WTC11 (cell line): ENCODE measurements at regions not wholly inside any gene's neighbourhood (a gene's known extent, or its start where the extent isn't known, plus 50 kb on each side); places are given as distances from the start of the nearest gene placed in this dataset.

Experiments used
- ATAC-seq: fragments of 200-7000 bp; cut with Tn5 transposase; 2 replicates; pipeline ENCODE4 v1.10.0; 2021; ENCODE audit warnings: mild to moderate bottlenecking, moderate library complexity
- CTCF ChIA-PET: fragments of 300-600 bp; sonication (Branson Sonifier 250); formaldehyde crosslinking; loops from one replicate; lab custom pipeline; 2021; ENCODE audit warnings: antibody characterized with exemption; lab: Charles Lee
- POLR2A ChIA-PET: fragments of 350-600 bp; sonication (Branson Sonifier 250); formaldehyde crosslinking; loops from one replicate; lab custom pipeline; 2021; ENCODE audit warnings: antibody characterized with exemption; lab: Charles Lee
- DNase-seq: peaks from one replicate; pipeline ENCODE4 v3.0.0; 2021; ENCODE audit warnings: low spot score
- H3K27ac Mint-ChIP-seq: 2 replicates; pipeline ENCODE4 v1.8.0; 2021; ENCODE audit warnings: mixed read lengths
- H3K27me3 Mint-ChIP-seq: 2 replicates; pipeline ENCODE4 v1.8.0; 2021; ENCODE audit warnings: low read depth, mild to moderate bottlenecking, moderate library complexity, mixed read lengths
- H3K36me3 Mint-ChIP-seq: 2 replicates; pipeline ENCODE4 v1.8.0; 2021; ENCODE audit warnings: mixed read lengths
- H3K4me1 Mint-ChIP-seq: 2 replicates; pipeline ENCODE4 v1.8.0; 2022; ENCODE audit warnings: mixed read lengths
- H3K4me3 Mint-ChIP-seq: 2 replicates; pipeline ENCODE4 v1.8.0; 2021; ENCODE audit warnings: mild to moderate bottlenecking, moderate library complexity, mixed read lengths
- H3K9me3 Mint-ChIP-seq: 2 replicates; pipeline ENCODE4 v1.8.0; 2021; ENCODE audit warnings: mixed read lengths
- AFF4 ChIP-seq: sonication (generic); formaldehyde crosslinking; IDR thresholded peaks from 2 replicates; pipeline ENCODE4 v1.8.1; 2023; ENCODE audit warnings: mild to moderate bottlenecking, missing genetic modification reagents, borderline replicate concordance
- ATF1 ChIP-seq: sonication (generic); formaldehyde crosslinking; IDR thresholded peaks from 2 replicates; pipeline ENCODE4 v1.8.1; 2023; ENCODE audit warnings: mild to moderate bottlenecking, moderate library complexity, missing genetic modification reagents
- ATF6 ChIP-seq: sonication (generic); formaldehyde crosslinking; IDR thresholded peaks from 2 replicates; pipeline ENCODE4 v1.8.1; 2023; ENCODE audit warnings: mild to moderate bottlenecking, missing genetic modification reagents
- CREM ChIP-seq: sonication (generic); formaldehyde crosslinking; IDR thresholded peaks from 2 replicates; pipeline ENCODE4 v1.8.1; 2022; ENCODE audit warnings: mild to moderate bottlenecking, missing genetic modification reagents, moderate library complexity
- CTCF ChIP-seq: fragments of 200-600 bp; IDR thresholded peaks from 2 replicates; pipeline ENCODE4 v1.8.0; 2022; ENCODE audit warnings: antibody characterized with exemption
- E2F5 ChIP-seq: sonication (generic); formaldehyde crosslinking; IDR thresholded peaks from 2 replicates; pipeline ENCODE4 v1.8.1; 2022; ENCODE audit warnings: mild to moderate bottlenecking, moderate library complexity, missing genetic modification reagents
- EMX1 ChIP-seq: fragments of 250-450 bp; sonication (Bioruptor Pico); IDR thresholded peaks from 2 replicates; pipeline ENCODE4 v1.8.0; 2021; ENCODE audit warnings: mild to moderate bottlenecking
- FOXK1 ChIP-seq: sonication (generic); formaldehyde crosslinking; IDR thresholded peaks from 2 replicates; pipeline ENCODE4 v1.8.0; 2022; ENCODE audit warnings: mild to moderate bottlenecking, moderate library complexity, missing genetic modification reagents
- FOXP1 ChIP-seq: sonication (generic); formaldehyde crosslinking; IDR thresholded peaks from 2 replicates; pipeline ENCODE4 v1.8.0; 2022; ENCODE audit warnings: missing genetic modification reagents, mild to moderate bottlenecking, moderate library complexity, borderline replicate concordance
- GABPB1 ChIP-seq: sonication (generic); formaldehyde crosslinking; IDR thresholded peaks from 2 replicates; pipeline ENCODE4 v1.8.1; 2023; ENCODE audit warnings: mild to moderate bottlenecking, missing genetic modification reagents
- MXD4 ChIP-seq: fragments of 250-450 bp; sonication (Bioruptor Pico); IDR thresholded peaks from 2 replicates; pipeline ENCODE4 v1.8.0; 2021; ENCODE audit warnings: mild to moderate bottlenecking, moderate library complexity, borderline replicate concordance
- NFE2L1 ChIP-seq: sonication (generic); formaldehyde crosslinking; IDR thresholded peaks from 2 replicates; pipeline ENCODE4 v1.8.1; 2023; ENCODE audit warnings: missing genetic modification reagents
- NR1H2 ChIP-seq: sonication (generic); formaldehyde crosslinking; IDR thresholded peaks from 2 replicates; pipeline ENCODE4 v1.9.0; 2021; ENCODE audit warnings: mild to moderate bottlenecking, moderate library complexity, missing genetic modification reagents
- OVOL2 ChIP-seq: fragments of 250-450 bp; sonication (Bioruptor Pico); IDR thresholded peaks from 2 replicates; pipeline ENCODE4 v1.9.0; 2021; ENCODE audit warnings: mild to moderate bottlenecking, borderline replicate concordance
- RORB ChIP-seq: fragments of 250-450 bp; sonication (Bioruptor Pico); IDR thresholded peaks from 2 replicates; pipeline ENCODE4 v1.9.0; 2021; ENCODE audit warnings: mild to moderate bottlenecking
- SMAD3 ChIP-seq: sonication (generic); formaldehyde crosslinking; IDR thresholded peaks from 2 replicates; pipeline ENCODE4 v1.8.0; 2022; ENCODE audit warnings: missing genetic modification reagents, mild to moderate bottlenecking, borderline replicate concordance
- SOX15 ChIP-seq: fragments of 250-450 bp; sonication (Bioruptor Pico); IDR thresholded peaks from 2 replicates; pipeline ENCODE4 v1.9.0; 2021; ENCODE audit warnings: mild to moderate bottlenecking
- TEAD1 ChIP-seq: sonication (generic); formaldehyde crosslinking; IDR thresholded peaks from 2 replicates; pipeline ENCODE4 v1.8.0; 2022; ENCODE audit warnings: mild to moderate bottlenecking, missing genetic modification reagents
- TEAD4 ChIP-seq: sonication (generic); formaldehyde crosslinking; IDR thresholded peaks from 2 replicates; pipeline ENCODE4 v1.8.0; 2022; ENCODE audit warnings: mild to moderate bottlenecking, missing genetic modification reagents
- TP53 ChIP-seq: sonication (generic); formaldehyde crosslinking; IDR thresholded peaks from 2 replicates; pipeline ENCODE4 v1.8.1; 2023; ENCODE audit warnings: mild to moderate bottlenecking, missing genetic modification reagents
- USF1 ChIP-seq: sonication (generic); formaldehyde crosslinking; IDR thresholded peaks from 2 replicates; pipeline ENCODE4 v1.8.0; 2022; ENCODE audit warnings: mild to moderate bottlenecking, missing genetic modification reagents
- ZBTB21 ChIP-seq: sonication (generic); formaldehyde crosslinking; IDR thresholded peaks from 2 replicates; pipeline ENCODE4 v1.8.1; 2023; ENCODE audit warnings: mild to moderate bottlenecking, missing genetic modification reagents, borderline replicate concordance
- ZMAT4 ChIP-seq: fragments of 250-450 bp; sonication (Bioruptor Pico); IDR thresholded peaks from 2 replicates; pipeline ENCODE4 v1.9.0; 2021; ENCODE audit warnings: mild to moderate bottlenecking
- ZNF138 ChIP-seq: sonication (generic); formaldehyde crosslinking; conservative IDR thresholded peaks from 2 replicates; pipeline ENCODE4 v1.8.1; 2022; ENCODE audit warnings: mild to moderate bottlenecking, moderate library complexity, missing genetic modification reagents
- ZNF232 ChIP-seq: sonication (generic); formaldehyde crosslinking; IDR thresholded peaks from 2 replicates; pipeline ENCODE4 v1.8.0; 2022; ENCODE audit warnings: mild to moderate bottlenecking, missing genetic modification reagents

- no peak for TF ChIP-seq USF1 (CRISPR knock-in tag)
- TF ChIP-seq NFE2L1 (CRISPR knock-in tag): no peak
- no peak for TF ChIP-seq NR1H2 (CRISPR knock-in tag)
- TF ChIP-seq GABPB1: no peak
- TF ChIP-seq ATF6 (CRISPR knock-in tag): no peak
- no peak for TF ChIP-seq TP53 (CRISPR knock-in tag)
- no peak for TF ChIP-seq ZNF232 (CRISPR knock-in tag)
- no peak for TF ChIP-seq FOXK1 (CRISPR knock-in tag)
- TF ChIP-seq RORB (CRISPR knock-in tag): no peak
- TF ChIP-seq CREM (CRISPR knock-in tag): no peak
- no peak for TF ChIP-seq SMAD3 (CRISPR knock-in tag)
- TF ChIP-seq E2F5 (CRISPR knock-in tag): no peak
- TF ChIP-seq TEAD1: no peak
These were observed 213.0 kb upstream of the ROBO2 start (continued) for GRCh38 chr3:76826861-76827260.

GRCh38 chr3:76827701-76828226 lies 212.1 kb upstream of the ROBO2 start:
- H3K4me3 Mint-ChIP-seq: no peak overlapping the region
- DNase-seq: no peak
- CTCF ChIA-PET: no interaction called here
- no peaks in the 10 kb centered on the region for H3K27me3 Mint-ChIP-seq
- POLR2A ChIA-PET: no interaction called here
- ATAC-seq: no peak
- no peak overlapping the region for H3K27ac Mint-ChIP-seq
- TF ChIP-seq OVOL2 (CRISPR knock-in tag): no peak
- H3K36me3 Mint-ChIP-seq: no peaks in the 10 kb centered on the region
- H3K9me3 Mint-ChIP-seq: no peaks in the 10 kb centered on the region
- H3K4me1 Mint-ChIP-seq: peaks cover 24% of the 10 kb centered on the region

- TF ChIP-seq AFF4 (CRISPR knock-in tag): no peak
- no peak for TF ChIP-seq ZNF138 (CRISPR knock-in tag)
- no peak for TF ChIP-seq ATF1 (CRISPR knock-in tag)
- TF ChIP-seq EMX1 (CRISPR knock-in tag): no peak
- no peak for TF ChIP-seq SOX15 (CRISPR knock-in tag)
- TF ChIP-seq FOXK1 (CRISPR knock-in tag): no peak
- no peak for TF ChIP-seq MXD4 (CRISPR knock-in tag)
- no peak for TF ChIP-seq ZBTB21 (CRISPR knock-in tag)
- TF ChIP-seq ZMAT4: no peak
- no peak for TF ChIP-seq ZNF232 (CRISPR knock-in tag)
- no peak for TF ChIP-seq NFE2L1 (CRISPR knock-in tag)
- no peak for TF ChIP-seq TEAD4 (CRISPR knock-in tag)
- no peak for TF ChIP-seq SMAD3 (CRISPR knock-in tag)
- TF ChIP-seq CTCF: no peak
- no peak for TF ChIP-seq FOXP1
- TF ChIP-seq, all 79 proteins: peak for 0
- H3K4me1 Mint-ChIP-seq: no peaks in the 10 kb centered on the region
- H3K4me3 Mint-ChIP-seq: no peak overlapping the region
- H3K9me3 Mint-ChIP-seq: peaks cover 12% of the 10 kb centered on the region
- ChIA-PET CTCF (no interaction called here), POLR2A (no interaction called here)
- no peak for DNase-seq
- H3K27ac Mint-ChIP-seq: no peak overlapping the region
- H3K27me3 Mint-ChIP-seq: no peaks in the 10 kb centered on the region
- no peaks in the 10 kb centered on the region for H3K36me3 Mint-ChIP-seq
- ATAC-seq: no peak
These were observed 205.2 kb upstream of the ROBO2 start for GRCh38 chr3:76834657-76835056.
